NCI-H1694 (cell line): ENCODE measurements at regions not wholly inside any gene's neighbourhood (a gene's known extent, or its start where the extent isn't known, plus 50 kb on each side); places are given as distances from the start of the nearest gene placed in this dataset.
"Not testable (repeated sequence)": the region's sequence is repeated elsewhere in the genome, so short reads cannot be mapped to it uniquely, and the experiment has no call there.

ENCODE experiments used
- DNase-seq: peaks from one replicate; lab custom pipeline; 2025; lab: John Stamatoyannopoulos, UW

GRCh38 chr5:118467103-118467502, 521.2 kb downstream of the DTWD2 start:
- DNase-seq: no peak

GRCh38 chr5:118466418-118466817, 521.9 kb downstream of the DTWD2 start:
- DNase-seq: no peak

- DNase-seq: not testable (repeated sequence)
Observed at GRCh38 chr5:118462276-118462675, 526.1 kb downstream of the DTWD2 start.

- DNase-seq: no peak
Observed at GRCh38 chr5:118461436-118461835, 526.9 kb downstream of the DTWD2 start.

GRCh38 chr5:118459490-118459889, 528.9 kb downstream of the DTWD2 start:
- no peak for DNase-seq

- DNase-seq: no peak
Observed at GRCh38 chr5:118456085-118456484, 532.3 kb downstream of the DTWD2 start.

GRCh38 chr5:118451697-118452247, 536.6 kb downstream of the DTWD2 start:
- DNase-seq: no peak

- DNase-seq: no peak
Observed at GRCh38 chr5:118450554-118451332, 537.6 kb downstream of the DTWD2 start.

GRCh38 chr5:118447350-118447749, 541.0 kb downstream of the DTWD2 start:
- no peak for DNase-seq

GRCh38 chr5:118441956-118442355, 546.4 kb downstream of the DTWD2 start:
- DNase-seq: no peak

- no peak for DNase-seq
Observed at GRCh38 chr5:118441034-118441433, 547.3 kb downstream of the DTWD2 start.

- DNase-seq: no peak
Observed at GRCh38 chr5:118440496-118440895, 547.9 kb downstream of the DTWD2 start.

GRCh38 chr5:118439831-118440230, 548.5 kb downstream of the DTWD2 start:
- DNase-seq: no peak

- no peak for DNase-seq
Observed at GRCh38 chr5:118435131-118435530, 553.2 kb downstream of the DTWD2 start.

GRCh38 chr5:118434522-118434921, 553.8 kb downstream of the DTWD2 start:
- DNase-seq: no peak

GRCh38 chr5:118430076-118430475, 558.3 kb downstream of the DTWD2 start:
- DNase-seq: no peak

GRCh38 chr5:118407958-118408357, 580.4 kb downstream of the DTWD2 start:
- DNase-seq: no peak

- DNase-seq: no peak
Observed at GRCh38 chr5:118405650-118406061, 582.7 kb downstream of the DTWD2 start.

GRCh38 chr5:118397236-118397635, 591.1 kb downstream of the DTWD2 start:
- DNase-seq: no peak

- DNase-seq: peak; percentile 52
Observed at GRCh38 chr5:118392491-118392890, 595.9 kb downstream of the DTWD2 start.

- DNase-seq: not testable (repeated sequence)
Observed at GRCh38 chr5:118382931-118383330, 605.4 kb downstream of the DTWD2 start.

GRCh38 chr5:118379470-118379869, 608.9 kb downstream of the DTWD2 start:
- DNase-seq: peak; percentile 18

GRCh38 chr5:118378959-118379358, 609.4 kb downstream of the DTWD2 start:
- no peak for DNase-seq

- no peak for DNase-seq
Observed at GRCh38 chr5:118377420-118377819, 610.9 kb downstream of the DTWD2 start.
